ENCODE measurements at regions not wholly inside any gene's neighbourhood (a gene's known extent, or its start where the extent isn't known, plus 50 kb on each side); places are given as distances from the start of the nearest gene placed in this dataset.

DNA sequence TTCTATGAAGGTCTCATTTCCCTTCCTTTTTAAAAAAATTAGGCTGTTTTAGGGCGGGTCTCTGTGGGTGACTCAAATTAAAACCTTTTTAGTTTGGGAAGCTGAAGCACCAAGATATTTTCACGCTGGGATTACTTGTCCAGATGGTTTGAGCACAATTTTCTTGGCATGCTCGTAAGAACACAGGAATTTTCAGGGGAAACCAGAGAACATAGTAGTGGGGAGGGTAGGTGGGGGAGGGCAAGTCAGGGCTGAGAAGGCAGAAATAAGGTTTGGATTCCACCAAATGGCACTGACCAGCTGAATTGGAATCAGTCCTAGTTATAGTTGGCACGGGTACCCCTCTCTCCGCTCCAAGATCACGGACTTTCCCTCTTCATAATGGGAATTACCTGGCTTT is 97.3 kb upstream of the LRIG1 start:
- DNase-seq (ENCODE audit: low read depth in 1 of 2, low spot score in 1 of 2): no peak
- TF ChIP-seq JUND (IDR thresholded peaks at IDR 0.05; ENCODE audit: low read depth): no peak
- in situ Hi-C loops (cut with HindIII; ENCODE audit: low pct_unique_long_range_greater_than_20kb, low sequenced_read_pairs): no loop called here

- no peak for TF ChIP-seq JUND (IDR thresholded peaks at IDR 0.05; ENCODE audit: low read depth)
- DNase-seq (ENCODE audit: low read depth in 1 of 2, low spot score in 1 of 2): peak in 1 of 2 experiments; percentile 47
- in situ Hi-C loops (cut with HindIII; ENCODE audit: low pct_unique_long_range_greater_than_20kb, low sequenced_read_pairs): no loop called here
Observed at GRCh38 chr3:66602237-66602636, 101.4 kb upstream of the LRIG1 start.

DNA sequence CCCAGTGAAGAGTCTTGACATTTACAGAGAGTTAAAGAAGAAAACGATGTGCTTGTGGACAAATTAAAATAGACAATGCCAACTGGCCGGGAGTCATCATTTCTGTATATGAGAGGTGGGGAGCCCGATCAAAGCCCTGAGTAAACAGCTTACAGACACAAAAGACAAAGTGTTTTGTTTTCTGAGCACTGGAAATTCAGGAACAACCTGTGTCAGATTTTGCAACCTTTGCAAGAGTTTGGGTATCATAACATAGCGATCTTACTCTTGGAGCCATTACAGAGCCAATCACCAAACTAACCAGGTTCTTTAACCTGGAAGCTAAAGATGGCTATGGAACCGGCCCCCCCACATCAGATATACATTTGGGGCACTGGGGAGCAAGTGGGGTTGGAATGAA is 101.9 kb upstream of the LRIG1 start:
- TF ChIP-seq JUND (IDR thresholded peaks at IDR 0.05; ENCODE audit: low read depth): no peak
- in situ Hi-C loops (cut with HindIII; ENCODE audit: low pct_unique_long_range_greater_than_20kb, low sequenced_read_pairs): no loop called here
- peak in 1 of 2 experiments; percentile 67 for DNase-seq (ENCODE audit: low read depth in 1 of 2, low spot score in 1 of 2)

DNA sequence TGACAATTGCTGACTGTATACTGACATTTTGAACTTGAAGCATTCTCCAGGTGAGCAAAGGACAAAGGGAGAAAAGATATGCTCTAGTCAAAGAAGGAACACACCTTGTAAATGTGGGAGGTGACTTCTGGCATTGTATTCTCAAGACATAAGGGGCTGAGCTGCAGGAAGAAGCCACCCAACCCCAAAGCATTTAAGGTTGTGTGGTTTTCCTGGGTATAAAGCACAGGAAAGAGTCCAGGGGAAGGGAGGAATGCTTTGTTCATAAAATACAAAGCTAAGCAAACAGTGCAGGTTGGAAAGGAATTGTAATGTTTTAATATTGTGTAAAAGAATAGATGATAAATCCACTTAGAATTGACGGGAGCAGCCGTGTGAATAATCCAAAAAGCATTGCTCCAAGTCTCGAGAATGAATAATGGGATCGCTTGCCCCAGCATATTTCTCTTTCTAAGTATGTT is 102.4 kb upstream of the LRIG1 start:
- in situ Hi-C loops (cut with HindIII; ENCODE audit: low pct_unique_long_range_greater_than_20kb, low sequenced_read_pairs): no loop called here
- no peak for TF ChIP-seq JUND (IDR thresholded peaks at IDR 0.05; ENCODE audit: low read depth)
- DNase-seq (ENCODE audit: low read depth in 1 of 2, low spot score in 1 of 2): no peak

- no peak for DNase-seq (ENCODE audit: low read depth in 1 of 2, low spot score in 1 of 2)
- in situ Hi-C loops (cut with HindIII; ENCODE audit: low pct_unique_long_range_greater_than_20kb, low sequenced_read_pairs): no loop called here
- TF ChIP-seq JUND (IDR thresholded peaks at IDR 0.05; ENCODE audit: low read depth): no peak
Observed at GRCh38 chr3:66604481-66604880, 103.7 kb upstream of the LRIG1 start.

DNA sequence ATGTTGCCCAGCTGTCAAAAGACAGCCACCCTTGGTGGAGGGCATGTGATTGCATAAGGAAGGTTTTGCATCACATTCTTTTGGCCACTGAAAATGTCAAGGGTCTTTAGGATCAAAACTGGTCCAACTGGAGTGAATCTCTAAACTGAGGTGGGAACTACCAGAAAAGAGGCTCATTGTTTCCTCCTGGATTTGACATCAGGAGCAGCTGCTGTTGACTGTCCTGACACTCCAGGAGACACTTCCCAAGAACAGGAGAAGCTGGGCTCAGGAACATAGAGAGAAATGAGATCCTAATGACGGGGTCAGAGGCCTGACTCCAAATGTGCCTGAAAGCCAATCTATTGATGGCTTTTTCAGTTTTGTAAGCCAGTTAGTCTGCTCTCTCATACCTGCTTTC is 105.3 kb upstream of the LRIG1 start:
- no peak for DNase-seq (ENCODE audit: low read depth in 1 of 2, low spot score in 1 of 2)
- no peak for TF ChIP-seq JUND (IDR thresholded peaks at IDR 0.05; ENCODE audit: low read depth)
- in situ Hi-C loops (cut with HindIII; ENCODE audit: low pct_unique_long_range_greater_than_20kb, low sequenced_read_pairs): no loop called here

DNA sequence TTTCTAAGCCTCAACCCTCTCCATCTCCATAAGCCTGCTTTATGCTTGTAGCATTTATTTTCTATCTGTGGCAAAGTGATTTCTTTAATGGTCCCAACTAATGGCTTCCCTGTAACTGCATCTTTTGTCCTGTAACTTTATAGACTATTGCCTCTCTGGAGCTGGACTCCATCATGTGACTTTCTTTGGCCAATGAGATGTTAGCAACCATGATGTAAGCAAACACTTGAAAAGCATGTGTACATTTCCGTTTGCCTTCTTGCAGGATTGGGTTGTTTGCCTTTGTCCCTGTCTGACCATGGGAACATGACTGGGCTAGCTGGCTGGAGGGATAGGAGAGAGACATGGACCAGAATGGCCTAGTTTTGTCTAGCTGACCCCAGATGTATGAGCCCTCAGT is 106.0 kb upstream of the LRIG1 start:
- peak in 1 of 2 experiments; percentile 54 for DNase-seq (ENCODE audit: low read depth in 1 of 2, low spot score in 1 of 2)
- in situ Hi-C loops (cut with HindIII; ENCODE audit: low pct_unique_long_range_greater_than_20kb, low sequenced_read_pairs): no loop called here
- no peak for TF ChIP-seq JUND (IDR thresholded peaks at IDR 0.05; ENCODE audit: low read depth)

- TF ChIP-seq JUND (IDR thresholded peaks at IDR 0.05; ENCODE audit: low read depth): no peak
- peak in 1 of 2 experiments; percentile 62 for DNase-seq (ENCODE audit: low read depth in 1 of 2, low spot score in 1 of 2)
- in situ Hi-C loops (cut with HindIII; ENCODE audit: low pct_unique_long_range_greater_than_20kb, low sequenced_read_pairs): no loop called here
Observed at GRCh38 chr3:66609660-66610561, 109.1 kb upstream of the LRIG1 start.

DNA sequence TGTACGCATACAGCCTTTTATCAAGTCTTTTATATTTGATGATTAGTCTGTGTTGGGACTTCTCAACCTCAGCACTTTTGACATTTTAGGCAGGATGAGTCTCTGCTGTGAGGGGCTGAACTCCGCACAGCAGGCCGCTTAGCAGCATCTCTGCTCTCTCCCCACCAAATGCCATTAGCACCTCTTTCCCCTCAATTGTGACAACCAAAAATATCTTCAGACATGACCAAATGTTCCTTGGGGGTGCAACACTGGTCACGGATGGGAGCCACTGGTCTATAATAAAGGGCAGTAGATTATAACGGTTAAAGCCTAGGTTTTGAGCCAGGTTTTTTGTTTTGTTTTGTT is 109.7 kb upstream of the LRIG1 start:
- in situ Hi-C loops (cut with HindIII; ENCODE audit: low pct_unique_long_range_greater_than_20kb, low sequenced_read_pairs): no loop called here

DNA sequence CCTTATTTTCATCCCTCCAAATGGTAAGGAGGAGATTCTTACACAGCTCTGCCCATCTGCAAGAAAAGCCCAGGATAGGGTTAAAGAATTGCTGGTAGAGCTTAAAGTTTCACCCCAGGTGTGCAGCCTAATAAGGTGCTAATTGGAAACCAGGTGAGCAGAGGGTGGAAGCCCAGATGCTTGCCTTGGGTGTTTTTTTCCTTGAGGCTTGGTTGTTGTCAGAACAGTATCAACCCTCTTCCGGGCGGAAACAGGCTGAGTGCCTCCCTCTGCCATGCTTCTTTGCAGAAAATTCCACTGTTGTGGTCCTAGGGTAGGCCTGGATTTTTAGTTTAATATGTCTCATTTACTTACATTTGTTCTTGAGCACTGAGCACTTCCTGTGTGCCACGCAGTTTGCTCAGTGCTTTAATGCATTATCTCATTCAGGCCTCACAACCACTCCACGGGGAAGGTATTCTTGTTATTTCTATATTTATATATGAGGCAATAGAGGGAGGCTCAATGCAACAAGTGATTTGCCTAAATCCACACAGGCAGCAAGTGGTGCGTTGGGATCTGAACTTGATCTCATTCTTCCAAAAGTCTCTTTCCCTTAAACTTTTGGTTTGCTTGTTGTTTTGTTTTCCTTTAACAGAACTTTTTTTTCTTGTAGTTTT is 115.0 kb upstream of the LRIG1 start:
- peak; percentile 11 to 29 for DNase-seq (ENCODE audit: low read depth in 1 of 2, low spot score in 1 of 2)
- TF ChIP-seq JUND (IDR thresholded peaks at IDR 0.05; ENCODE audit: low read depth): no peak
- in situ Hi-C loops (cut with HindIII; ENCODE audit: low pct_unique_long_range_greater_than_20kb, low sequenced_read_pairs): no loop called here

More for the DNA sequence above, 109.7 kb upstream of the LRIG1 start:
- no peak for TF ChIP-seq JUND (IDR thresholded peaks at IDR 0.05; ENCODE audit: low read depth)
- no peak for DNase-seq (ENCODE audit: low read depth in 1 of 2, low spot score in 1 of 2)

GRCh38 chr3:66617351-66617750 is 116.5 kb upstream of the LRIG1 start:
- no peak for TF ChIP-seq JUND (IDR thresholded peaks at IDR 0.05; ENCODE audit: low read depth)
- DNase-seq (ENCODE audit: low read depth in 1 of 2, low spot score in 1 of 2): no peak
- in situ Hi-C loops (cut with HindIII; ENCODE audit: low pct_unique_long_range_greater_than_20kb, low sequenced_read_pairs): no loop called here

DNA sequence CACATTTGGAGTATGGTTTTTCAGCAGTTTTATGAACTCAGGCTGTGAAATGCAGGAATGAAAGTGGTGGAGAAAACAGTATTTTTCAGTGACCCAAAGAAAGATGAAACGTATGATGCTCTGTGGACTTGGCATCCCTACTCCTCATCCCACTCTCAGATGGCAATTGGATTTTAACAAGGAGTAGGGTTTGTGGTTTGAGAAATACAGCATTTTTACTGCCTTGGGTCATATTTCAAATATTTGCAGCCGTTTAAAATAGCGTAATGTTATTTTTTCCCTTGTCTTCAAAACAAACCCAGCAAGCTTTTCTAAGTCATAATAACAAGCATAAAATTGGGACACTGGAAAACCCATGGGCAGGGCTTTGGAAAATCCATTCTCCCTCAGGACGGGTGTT is 117.2 kb upstream of the LRIG1 start:
- in situ Hi-C loops (cut with HindIII; ENCODE audit: low pct_unique_long_range_greater_than_20kb, low sequenced_read_pairs): no loop called here
- TF ChIP-seq JUND (IDR thresholded peaks at IDR 0.05; ENCODE audit: low read depth): no peak
- no peak for DNase-seq (ENCODE audit: low read depth in 1 of 2, low spot score in 1 of 2)

- TF ChIP-seq JUND (IDR thresholded peaks at IDR 0.05; ENCODE audit: low read depth): no peak
- no peak for DNase-seq (ENCODE audit: low read depth in 1 of 2, low spot score in 1 of 2)
- in situ Hi-C loops (cut with HindIII; ENCODE audit: low pct_unique_long_range_greater_than_20kb, low sequenced_read_pairs): no loop called here
Observed at GRCh38 chr3:66620296-66620695, 119.5 kb upstream of the LRIG1 start.

Measured in T47D (cell line).